Neuron (in vitro differentiated cells): ENCODE measurements at regions not wholly inside any gene's neighbourhood (a gene's known extent, or its start where the extent isn't known, plus 50 kb on each side); places are given as distances from the start of the nearest gene placed in this dataset.
"Not testable (repeated sequence)": the region's sequence is repeated elsewhere in the genome, so short reads cannot be mapped to it uniquely, and the experiment has no call there.

Experiments used
- H2AFZ ChIP-seq: one replicate; pipeline ENCODE4 v1.6.1; 2013; ENCODE audit warnings: low read depth, mild to moderate bottlenecking, inconsistent platforms, low read length, moderate library complexity
- H3K27me3 ChIP-seq: one replicate; pipeline ENCODE4 v1.6.1; 2013; ENCODE audit warnings: low read length; ENCODE audit not compliant: insufficient read depth
- H3K36me3 ChIP-seq: one replicate; pipeline ENCODE4 v1.6.1; 2013; ENCODE audit warnings: low read length; ENCODE audit not compliant: insufficient read depth
- H3K4me1 ChIP-seq: one replicate; pipeline ENCODE4 v1.6.1; 2013; ENCODE audit warnings: low read length; ENCODE audit not compliant: insufficient read depth
- H3K4me3 ChIP-seq: 2 replicates; pipeline ENCODE4 v1.5.1; 2013; ENCODE audit warnings: mild to moderate bottlenecking, low read length, moderate library complexity
- H3K9me3 ChIP-seq: one replicate; pipeline ENCODE4 v1.6.1; 2013; ENCODE audit warnings: low read length

DNA sequence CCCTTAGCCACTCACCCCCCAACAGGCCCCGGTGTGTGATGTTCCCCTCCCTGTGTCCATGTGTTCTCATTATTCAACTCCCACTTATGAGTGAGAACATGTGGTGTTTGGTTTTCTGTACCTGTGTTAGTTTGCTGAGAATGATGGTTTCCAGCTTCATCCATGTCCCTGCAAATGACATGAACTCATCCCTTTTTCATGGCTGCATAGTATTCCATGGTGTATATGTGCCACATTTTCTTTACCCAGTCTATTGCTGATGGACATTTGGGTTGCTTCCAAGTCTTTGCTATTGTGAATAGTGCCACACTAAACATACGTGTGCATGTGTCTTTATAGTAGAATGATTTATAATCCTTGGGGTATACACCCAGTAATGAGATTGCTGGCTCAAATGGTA, 605.7 kb downstream of the EBF1 start:
- H3K27me3 ChIP-seq, H3K4me3 ChIP-seq, H2AFZ ChIP-seq, H3K36me3 ChIP-seq, H3K9me3 ChIP-seq, H3K4me1 ChIP-seq: not testable (repeated sequence)

DNA sequence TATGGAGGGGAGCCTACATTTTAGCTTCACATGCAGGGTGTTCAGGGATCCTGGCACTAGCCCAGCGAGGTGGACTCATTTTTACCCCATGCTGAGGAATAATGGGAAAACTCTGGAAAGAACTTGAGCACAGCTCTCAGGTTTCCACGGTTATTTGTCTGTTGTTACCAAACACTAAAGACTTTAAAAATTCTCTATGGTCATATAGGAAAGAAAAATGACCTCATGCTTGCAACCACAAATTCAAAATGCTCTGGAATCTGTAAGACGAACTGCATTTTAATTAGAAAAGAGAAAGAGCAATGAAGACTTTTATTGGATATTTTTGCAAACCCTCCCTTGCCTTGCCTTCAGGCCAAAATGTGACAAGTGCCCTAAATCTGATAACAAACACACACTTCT, 606.9 kb downstream of the EBF1 start:
- Histone ChIP-seq H3K9me3 (no peaks in the 10 kb centered on the region), H3K36me3 (no peaks in the 10 kb centered on the region), H3K27me3 (no peaks in the 10 kb centered on the region), H3K4me3 (no peak overlapping the region), H2AFZ (no peak overlapping the region), H3K4me1 (no peaks in the 10 kb centered on the region)

DNA sequence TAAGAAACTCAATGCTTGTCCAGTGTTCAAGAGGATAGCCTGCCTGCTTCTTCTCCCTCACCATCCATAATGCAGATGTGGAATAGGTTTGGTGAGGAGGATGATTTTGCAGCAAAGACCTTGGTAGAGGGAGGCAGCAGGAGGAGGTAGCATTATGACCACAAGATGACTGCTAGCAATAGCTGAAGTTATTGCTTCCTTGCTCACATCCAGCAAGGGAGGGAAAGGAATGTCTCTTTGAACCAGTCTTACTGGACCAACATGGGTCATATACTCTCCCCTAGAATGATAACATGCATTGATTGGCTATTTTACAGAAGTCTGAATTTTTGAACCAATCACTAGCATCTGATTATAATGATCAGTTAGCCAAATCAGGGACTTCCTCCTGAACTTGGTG, 607.6 kb downstream of the EBF1 start:
- Histone ChIP-seq H3K4me1 (no peaks in the 10 kb centered on the region), H3K4me3 (no peak overlapping the region), H3K9me3 (no peaks in the 10 kb centered on the region), H3K36me3 (no peaks in the 10 kb centered on the region), H2AFZ (no peak overlapping the region), H3K27me3 (no peaks in the 10 kb centered on the region)

DNA sequence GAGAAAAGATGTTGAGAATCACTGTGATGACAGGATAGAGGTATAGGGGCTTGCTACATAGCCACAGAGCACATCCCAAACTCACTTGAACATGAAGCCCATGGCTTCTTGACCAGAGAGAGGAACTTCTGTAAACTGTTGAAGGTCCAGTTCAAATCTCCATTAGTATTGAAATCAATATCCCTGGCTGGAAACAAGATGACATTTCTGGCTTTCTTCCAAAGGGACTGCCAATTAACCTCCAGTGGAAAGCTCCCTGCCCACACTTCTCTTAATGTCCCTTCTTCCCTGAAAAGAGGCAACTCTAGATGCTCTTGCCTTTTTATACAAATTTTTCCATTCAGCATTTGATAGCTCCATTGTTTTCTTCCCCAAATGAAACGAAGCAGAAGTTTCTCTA, 612.1 kb downstream of the EBF1 start:
- Histone ChIP-seq H3K4me1 (no peaks in the 10 kb centered on the region), H3K9me3 (no peaks in the 10 kb centered on the region), H3K4me3 (no peak overlapping the region), H2AFZ (no peak overlapping the region), H3K27me3 (no peaks in the 10 kb centered on the region), H3K36me3 (no peaks in the 10 kb centered on the region)

DNA sequence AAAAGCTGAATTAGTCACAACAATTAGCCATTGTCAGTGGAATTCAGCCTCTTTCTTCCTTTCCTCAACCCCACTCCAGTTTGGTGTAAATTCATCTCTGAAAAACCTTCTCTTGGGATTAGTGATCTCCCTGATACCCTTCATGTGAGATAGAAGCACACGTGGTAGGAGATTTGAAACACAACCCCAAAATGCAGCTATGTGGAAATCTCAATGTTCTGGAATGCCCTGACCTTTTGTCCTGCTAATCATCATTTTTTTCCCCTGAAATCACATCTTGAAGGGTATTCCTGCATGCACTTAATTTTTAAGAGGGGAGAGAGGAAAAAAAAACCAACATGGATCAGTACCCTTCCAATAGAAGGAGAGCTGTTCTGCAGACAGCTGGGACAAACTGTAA, 612.6 kb downstream of the EBF1 start:
- Histone ChIP-seq H3K9me3 (no peaks in the 10 kb centered on the region), H2AFZ (no peak overlapping the region), H3K4me1 (no peaks in the 10 kb centered on the region), H3K27me3 (no peaks in the 10 kb centered on the region), H3K36me3 (no peaks in the 10 kb centered on the region), H3K4me3 (no peak overlapping the region)

DNA sequence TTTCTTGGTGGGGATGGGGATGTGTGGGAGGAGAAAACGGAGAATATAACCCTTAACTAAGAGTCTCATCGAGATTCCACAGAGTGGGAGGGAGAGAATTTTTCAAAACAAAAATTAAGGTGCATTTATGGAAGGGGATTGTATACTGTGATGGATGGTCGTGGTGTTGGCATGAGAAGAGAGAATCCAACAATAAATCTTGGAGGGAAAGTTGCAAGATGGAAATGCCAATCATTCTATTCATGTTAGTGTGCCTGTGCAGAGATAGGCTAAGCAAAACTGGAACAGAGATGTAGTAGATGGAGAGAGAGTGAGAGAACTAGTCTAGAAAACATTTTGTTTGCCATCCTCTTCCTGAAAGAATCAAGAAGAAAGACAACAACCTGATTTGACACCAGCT, 613.1 kb downstream of the EBF1 start:
- Histone ChIP-seq H3K9me3 (no peaks in the 10 kb centered on the region), H3K4me1 (no peaks in the 10 kb centered on the region), H2AFZ (no peak overlapping the region), H3K27me3 (no peaks in the 10 kb centered on the region), H3K4me3 (no peak overlapping the region), H3K36me3 (no peaks in the 10 kb centered on the region)

DNA sequence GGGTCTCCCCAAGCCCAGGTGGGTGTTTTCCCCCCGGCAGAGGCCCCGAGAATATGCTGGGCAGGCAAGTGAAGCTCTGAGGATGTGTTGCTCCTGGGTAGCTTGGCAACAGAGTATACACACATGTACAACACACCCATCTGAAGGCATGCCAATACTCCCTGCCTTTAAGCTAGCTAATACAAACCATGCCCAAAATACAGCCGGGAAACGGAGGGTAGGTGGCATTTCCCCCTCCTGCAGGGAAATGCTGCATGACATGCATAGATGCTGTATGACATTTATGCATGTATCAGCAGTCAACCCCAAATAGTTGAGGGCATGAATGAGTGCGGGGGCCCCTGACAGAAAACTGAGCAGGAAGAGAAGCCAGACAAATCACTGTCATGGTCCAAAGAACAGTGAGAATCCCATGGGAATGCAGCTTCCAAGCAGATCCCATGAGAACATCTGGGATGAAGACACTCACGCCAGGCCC, 614.1 kb downstream of the EBF1 start:
- H3K36me3 ChIP-seq: no peaks in the 10 kb centered on the region
- no peaks in the 10 kb centered on the region for H3K4me1 ChIP-seq
- no peak overlapping the region for H3K4me3 ChIP-seq
- H2AFZ ChIP-seq: no peak overlapping the region
- no peaks in the 10 kb centered on the region for H3K9me3 ChIP-seq
- no peaks in the 10 kb centered on the region for H3K27me3 ChIP-seq

DNA sequence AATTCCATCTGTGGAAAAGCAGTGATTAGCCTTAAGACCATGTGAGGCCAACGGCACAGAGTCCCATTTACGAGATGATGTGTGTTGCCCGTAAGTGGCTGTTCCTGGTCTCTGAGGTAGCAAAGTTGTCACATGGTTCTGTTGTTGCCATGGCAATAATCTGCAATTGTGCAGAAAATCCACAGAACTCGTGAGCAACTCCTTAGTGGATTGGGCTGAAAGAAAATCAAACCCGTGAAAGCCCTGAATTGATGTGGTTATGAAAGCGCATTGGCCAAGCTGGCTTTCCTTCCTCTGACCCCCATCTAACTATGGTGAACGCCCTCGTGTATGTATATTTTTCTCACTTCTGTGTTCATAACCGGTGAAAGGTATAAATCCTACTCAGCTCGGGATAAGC, 614.7 kb downstream of the EBF1 start:
- no peaks in the 10 kb centered on the region for H3K9me3 ChIP-seq

DNA sequence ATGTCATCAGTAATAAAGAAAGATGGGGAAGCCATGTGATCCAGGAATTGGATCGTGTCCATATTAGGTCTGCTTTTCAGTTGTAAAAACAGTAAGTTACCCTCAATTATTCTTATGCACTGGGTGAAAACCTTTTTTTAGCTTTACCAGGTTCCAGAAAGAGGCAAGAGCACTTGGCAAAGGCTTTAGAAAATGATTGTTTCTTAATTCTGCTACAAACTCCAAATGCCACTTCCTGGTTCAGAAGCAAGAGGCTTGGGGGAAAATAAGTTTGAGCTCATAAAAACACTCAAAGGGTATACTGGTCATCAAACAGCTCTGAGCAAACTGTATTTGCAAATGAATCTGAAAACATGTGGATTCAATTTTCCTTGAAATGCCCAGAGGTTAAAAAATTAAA, 615.6 kb downstream of the EBF1 start:
- no peaks in the 10 kb centered on the region for H3K9me3 ChIP-seq
- H2AFZ ChIP-seq: no peak overlapping the region
- no peaks in the 10 kb centered on the region for H3K36me3 ChIP-seq
- no peaks in the 10 kb centered on the region for H3K27me3 ChIP-seq
- H3K4me1 ChIP-seq: no peaks in the 10 kb centered on the region
- H3K4me3 ChIP-seq: no peak overlapping the region

More for the DNA sequence above, 614.7 kb downstream of the EBF1 start:
- H3K4me1 ChIP-seq: no peaks in the 10 kb centered on the region
- H3K27me3 ChIP-seq: no peaks in the 10 kb centered on the region
- H3K36me3 ChIP-seq: no peaks in the 10 kb centered on the region
- H2AFZ ChIP-seq: no peak overlapping the region
- no peak overlapping the region for H3K4me3 ChIP-seq

DNA sequence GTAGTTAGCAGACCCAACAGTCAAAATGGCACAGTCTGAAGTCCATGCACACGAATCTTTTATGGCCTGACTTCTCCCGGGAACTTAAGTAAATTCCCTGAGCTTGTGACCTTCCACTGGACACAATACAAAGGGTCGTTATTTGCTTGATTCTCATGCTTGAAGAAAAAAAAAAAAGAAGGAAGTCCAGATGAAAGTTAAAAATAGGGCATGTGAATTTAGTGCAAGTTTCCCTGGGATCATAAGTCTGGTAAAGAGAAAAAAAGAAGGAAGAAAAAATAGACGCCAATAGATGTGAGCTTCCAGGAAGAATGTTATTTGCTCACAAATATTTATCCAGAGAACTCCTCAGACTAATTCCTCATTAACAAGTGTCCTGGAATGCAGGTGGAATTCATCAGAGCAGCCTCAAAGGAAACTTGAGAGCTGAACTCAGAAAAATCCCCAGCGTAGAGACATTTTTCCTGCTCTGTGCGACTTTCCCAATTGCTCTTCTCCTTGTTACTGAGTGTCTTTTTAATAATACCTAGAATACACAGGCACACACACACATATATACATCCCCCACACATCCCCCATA, 616.3 kb downstream of the EBF1 start:
- H2AFZ ChIP-seq: no peak overlapping the region
- H3K36me3 ChIP-seq: no peaks in the 10 kb centered on the region
- H3K4me3 ChIP-seq: no peak overlapping the region
- no peaks in the 10 kb centered on the region for H3K4me1 ChIP-seq
- H3K27me3 ChIP-seq: no peaks in the 10 kb centered on the region
- H3K9me3 ChIP-seq: no peaks in the 10 kb centered on the region

DNA sequence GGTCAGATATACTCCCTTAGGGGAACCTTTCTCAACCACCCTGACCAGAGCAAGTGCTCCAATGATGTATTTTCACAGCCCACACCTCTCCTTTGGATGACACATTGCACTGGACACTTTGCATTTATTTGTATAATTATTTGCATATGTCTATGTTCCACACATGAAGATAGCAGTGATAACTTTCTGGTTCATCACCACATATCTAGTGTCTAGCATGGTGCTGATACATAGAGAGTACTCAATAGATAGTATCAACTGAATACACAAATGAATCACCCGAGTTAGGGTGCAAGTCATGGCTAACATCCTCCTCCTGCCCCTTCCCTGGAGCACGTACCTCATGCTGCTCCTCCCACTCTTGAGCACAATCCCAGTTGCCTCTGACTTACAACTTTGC, 617.6 kb downstream of the EBF1 start:
- no peaks in the 10 kb centered on the region for H3K9me3 ChIP-seq
- no peak overlapping the region for H3K4me3 ChIP-seq
- H3K4me1 ChIP-seq: no peaks in the 10 kb centered on the region
- no peaks in the 10 kb centered on the region for H3K27me3 ChIP-seq
- no peak overlapping the region for H2AFZ ChIP-seq
- H3K36me3 ChIP-seq: no peaks in the 10 kb centered on the region

DNA sequence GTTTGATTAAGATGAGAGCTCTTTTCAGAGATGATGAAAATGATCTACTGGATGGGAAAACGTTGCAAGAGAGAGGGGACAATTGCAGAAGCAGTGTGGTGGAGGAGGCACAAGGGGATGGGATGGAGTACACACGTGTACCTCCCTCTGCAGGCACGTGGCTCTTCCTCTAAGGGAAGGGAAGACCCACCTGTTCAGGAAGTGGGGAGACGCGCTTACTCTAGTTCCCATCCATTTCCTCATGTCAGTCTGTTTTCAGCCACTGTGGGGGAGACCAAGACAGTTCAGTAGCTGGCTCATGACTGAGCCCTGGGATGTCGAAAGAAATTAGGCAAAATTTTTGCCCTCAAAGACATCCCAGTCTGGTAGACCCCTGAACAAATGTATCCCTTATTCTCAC, 619.2 kb upstream of the CLINT1 start:
- no peaks in the 10 kb centered on the region for H3K36me3 ChIP-seq
- no peaks in the 10 kb centered on the region for H3K9me3 ChIP-seq
- no peak overlapping the region for H3K4me3 ChIP-seq
- no peak overlapping the region for H2AFZ ChIP-seq
- no peaks in the 10 kb centered on the region for H3K4me1 ChIP-seq
- H3K27me3 ChIP-seq: no peaks in the 10 kb centered on the region

DNA sequence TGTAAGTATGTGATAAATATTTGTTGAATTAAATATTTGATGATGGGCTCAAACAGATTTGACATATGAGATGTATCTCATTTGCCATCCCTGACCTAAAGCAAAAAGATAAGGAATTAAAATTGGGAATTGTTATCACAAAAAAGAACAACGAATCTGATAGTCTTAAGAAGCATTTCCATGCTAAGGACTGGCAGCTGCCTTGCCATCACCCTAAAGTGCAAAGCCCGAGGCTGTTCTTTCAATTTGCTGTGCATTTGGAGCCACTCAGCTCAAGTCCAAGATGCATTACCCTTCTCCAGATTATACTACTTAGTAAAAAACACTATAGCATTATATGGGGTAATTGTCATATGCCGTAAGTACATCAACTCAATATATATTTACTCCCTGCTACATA, 618.3 kb upstream of the CLINT1 start:
- no peak overlapping the region for H3K4me3 ChIP-seq
- no peaks in the 10 kb centered on the region for H3K4me1 ChIP-seq
- no peaks in the 10 kb centered on the region for H3K36me3 ChIP-seq
- H3K9me3 ChIP-seq: no peaks in the 10 kb centered on the region
- no peaks in the 10 kb centered on the region for H3K27me3 ChIP-seq
- no peak overlapping the region for H2AFZ ChIP-seq

DNA sequence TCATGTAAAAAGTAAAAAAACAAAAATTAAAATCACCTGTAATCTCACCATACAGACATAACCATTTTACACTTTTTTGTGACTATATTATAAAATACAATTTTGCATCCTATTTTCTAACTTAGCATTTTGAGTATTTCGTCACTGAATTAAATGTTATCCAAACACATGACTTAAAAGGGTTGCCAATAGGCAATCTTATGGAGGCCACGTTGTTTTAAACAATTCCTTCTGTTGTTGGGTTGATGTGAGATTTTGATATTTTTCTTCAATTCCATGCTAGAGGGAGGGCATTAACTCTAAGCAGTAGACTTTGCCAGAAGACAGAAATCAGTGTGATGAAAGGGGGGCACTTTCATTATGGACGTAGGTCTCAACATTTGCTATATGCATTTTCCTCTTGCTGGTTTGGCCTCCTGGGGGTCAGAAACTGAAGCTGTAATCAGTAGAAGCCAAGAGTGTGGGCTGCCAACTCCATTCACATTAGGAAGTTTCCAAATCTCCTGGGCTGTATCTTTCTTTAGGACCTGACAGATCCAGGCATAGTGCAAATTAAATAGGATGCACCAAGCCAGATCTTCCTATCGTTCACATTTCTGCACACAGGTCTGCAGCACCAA, 614.2 kb upstream of the CLINT1 start:
- H3K27me3 ChIP-seq: no peaks in the 10 kb centered on the region
- H3K4me1 ChIP-seq: no peaks in the 10 kb centered on the region
- H3K36me3 ChIP-seq: no peaks in the 10 kb centered on the region
- no peaks in the 10 kb centered on the region for H3K9me3 ChIP-seq
- no peak overlapping the region for H2AFZ ChIP-seq
- H3K4me3 ChIP-seq: no peak overlapping the region
